ENCODE measurements at regions not wholly inside any gene's neighbourhood (a gene's known extent, or its start where the extent isn't known, plus 50 kb on each side); places are given as distances from the start of the nearest gene placed in this dataset.
"Not testable (repeated sequence)": the region's sequence is repeated elsewhere in the genome, so short reads cannot be mapped to it uniquely, and the experiment has no call there.

- DNase-seq (ENCODE audit: low spot score): no peak
- intact Hi-C loops (cut with DNase I): no loop called here
Measured at GRCh38 chrX:83416273-83416672, 91.8 kb upstream of the POU3F4 start.

DNA sequence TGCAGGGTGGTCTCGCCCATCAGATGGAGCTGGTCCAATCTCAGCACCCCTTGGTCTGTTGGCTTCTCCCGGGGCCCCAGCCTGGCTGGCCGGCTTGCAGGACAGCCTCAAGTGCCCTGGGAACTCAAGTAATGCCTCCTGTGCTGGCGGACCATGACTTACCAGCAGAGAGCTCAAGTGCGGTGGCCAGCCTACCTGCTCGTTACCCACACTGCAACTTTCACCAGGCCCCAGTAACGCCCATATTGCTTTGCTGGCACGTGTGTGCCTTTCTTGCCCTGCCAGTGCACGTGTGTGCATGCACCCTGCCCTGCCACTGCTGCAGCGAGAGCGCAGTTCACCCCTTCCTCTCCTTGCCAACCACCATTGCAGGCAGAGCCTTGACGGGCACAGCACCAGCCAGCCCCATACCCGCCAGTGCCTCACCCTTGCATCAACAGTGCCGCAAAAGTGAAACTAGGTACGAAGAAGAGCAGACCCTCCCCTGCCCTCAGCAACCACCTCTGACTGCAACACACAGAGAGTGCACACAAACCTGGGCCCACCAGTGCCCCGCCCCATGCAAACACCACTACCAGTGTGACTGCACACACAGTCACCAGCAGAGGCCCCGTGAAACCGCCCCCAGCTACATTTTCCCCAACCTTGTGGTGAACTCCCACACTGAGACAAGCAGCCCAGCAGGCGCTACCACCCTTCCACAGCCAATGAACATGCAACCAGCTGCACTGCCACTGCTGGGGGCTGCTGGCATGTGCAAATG lies 88.9 kb upstream of the POU3F4 start:
- peak; percentile 63 for DNase-seq (ENCODE audit: low spot score)
- intact Hi-C loops (cut with DNase I): no loop called here

DNA sequence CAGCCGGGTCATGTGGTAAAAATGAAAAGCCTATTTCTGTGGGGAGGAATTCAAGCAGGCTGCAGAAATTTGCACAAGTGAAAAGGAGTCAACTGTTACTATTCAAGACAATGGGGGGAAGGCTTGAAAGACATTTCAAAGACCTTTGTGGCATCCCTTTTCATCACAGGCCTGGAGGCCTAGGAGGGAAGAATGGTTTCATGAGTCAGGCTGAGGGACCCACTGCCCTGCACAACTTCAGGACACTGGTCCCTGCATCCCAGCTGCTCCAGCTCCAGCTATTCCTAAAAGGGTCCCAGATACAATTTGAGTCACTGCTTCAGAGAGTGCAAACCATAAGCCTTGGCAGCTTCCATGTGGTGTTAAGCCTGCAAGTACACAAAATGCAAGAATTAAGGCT lies 85.3 kb upstream of the POU3F4 start:
- no peak for DNase-seq (ENCODE audit: low spot score)

DNA sequence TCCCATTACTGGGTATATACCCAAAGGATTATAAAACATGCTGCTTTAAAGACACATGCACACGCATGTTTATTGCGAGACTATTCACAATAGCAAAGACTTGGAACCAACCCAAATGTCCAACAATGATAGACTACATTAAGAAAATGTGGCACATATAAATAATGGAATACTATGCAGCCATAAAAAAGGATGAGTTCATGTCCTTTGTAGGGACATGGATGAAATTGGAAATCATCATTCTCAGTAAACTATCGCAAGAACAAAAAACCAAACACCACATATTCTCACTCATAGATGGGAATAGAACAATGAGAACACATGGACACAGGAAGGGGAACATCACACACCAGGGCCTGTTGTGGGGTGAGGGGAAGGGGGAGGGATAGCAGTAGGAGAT lies 65.5 kb upstream of the POU3F4 start:
- intact Hi-C loops (cut with DNase I); DNase-seq (ENCODE audit: low spot score): not testable (repeated sequence)

More for the DNA sequence above, 85.3 kb upstream of the POU3F4 start:
- intact Hi-C loops (cut with DNase I): no loop called here

DNA sequence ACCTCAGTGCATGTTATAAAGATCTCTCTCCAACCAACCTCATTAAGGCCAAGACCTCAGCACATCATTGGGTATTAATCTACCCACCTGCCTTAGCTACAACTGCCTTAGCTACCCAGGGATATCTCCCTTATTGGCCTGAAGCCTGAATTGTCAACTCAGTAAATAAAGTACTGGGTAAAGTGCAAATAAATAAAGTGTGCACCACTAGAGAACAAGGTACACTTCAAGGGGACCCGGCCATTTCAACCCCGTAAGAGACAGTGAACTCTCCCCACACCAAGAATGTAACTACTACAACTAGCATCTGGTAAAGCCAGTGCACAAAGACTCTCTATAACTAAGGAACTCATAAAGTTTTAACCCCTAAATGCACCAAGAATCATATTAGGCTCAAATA lies 61.7 kb upstream of the POU3F4 start:
- intact Hi-C loops (cut with DNase I): no loop called here
- DNase-seq (ENCODE audit: low spot score): no peak

Data from posterior vena cava (tissue), 2 donors.